ENCODE measurements at regions not wholly inside any gene's neighbourhood (a gene's known extent, or its start where the extent isn't known, plus 50 kb on each side); places are given as distances from the start of the nearest gene placed in this dataset.

DNA sequence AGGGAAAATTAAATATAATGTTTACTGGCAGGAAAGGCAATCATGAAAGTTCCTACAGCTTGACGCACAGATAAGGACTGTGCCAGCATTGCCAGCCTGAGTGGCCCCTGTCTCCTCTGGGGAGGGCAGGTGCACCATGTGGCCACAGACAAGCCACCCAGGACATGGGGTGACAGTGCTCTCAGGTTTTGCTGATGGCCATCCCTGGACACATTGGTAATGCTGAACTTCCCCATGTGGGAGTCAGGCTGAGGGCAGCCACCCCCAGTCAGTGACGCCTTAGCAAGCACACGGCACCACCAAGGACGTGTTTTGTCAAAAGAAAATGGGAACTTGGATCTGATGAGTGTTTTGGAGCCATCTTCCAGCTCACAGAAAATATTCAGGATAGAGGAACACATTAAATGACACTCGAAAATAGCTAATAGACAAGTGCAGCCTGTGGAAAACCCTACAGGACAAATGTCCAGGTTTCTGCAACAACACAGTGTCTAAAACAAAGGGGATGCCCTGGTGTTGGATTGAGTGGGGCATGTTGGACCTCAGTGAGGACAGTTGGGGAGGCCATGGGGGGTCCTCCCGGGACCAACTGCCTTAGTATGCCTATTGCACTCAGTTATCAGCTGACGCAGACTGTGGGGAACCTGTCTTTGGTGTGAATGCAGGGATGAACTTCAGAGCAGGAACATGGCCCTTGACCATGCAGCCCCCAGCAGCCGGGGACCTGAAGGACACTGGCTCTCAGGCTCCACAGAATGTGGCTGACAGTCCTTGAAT, 1450.5 kb downstream of the BRD1 start:
- no peak for DNase-seq

DNA sequence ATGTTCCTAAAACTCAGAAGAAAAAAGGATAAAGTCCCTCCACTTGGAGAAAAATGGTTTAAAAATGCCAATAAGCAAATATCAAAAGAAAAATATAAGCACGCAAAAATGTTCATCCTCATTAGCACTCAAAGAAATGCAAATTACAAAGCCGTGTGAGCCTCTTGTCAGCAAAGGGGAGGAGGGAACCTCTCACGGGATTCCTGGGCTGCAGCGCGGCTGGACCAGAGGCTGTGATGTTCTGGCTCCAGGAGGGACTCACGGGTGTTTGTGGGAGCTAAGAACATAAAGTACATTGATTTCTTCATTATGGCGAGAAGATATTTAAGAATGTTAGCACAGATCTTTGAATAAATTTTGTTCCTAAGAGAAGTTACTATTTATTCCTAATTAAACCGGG, 1451.2 kb downstream of the BRD1 start:
- DNase-seq, result no peak

DNA sequence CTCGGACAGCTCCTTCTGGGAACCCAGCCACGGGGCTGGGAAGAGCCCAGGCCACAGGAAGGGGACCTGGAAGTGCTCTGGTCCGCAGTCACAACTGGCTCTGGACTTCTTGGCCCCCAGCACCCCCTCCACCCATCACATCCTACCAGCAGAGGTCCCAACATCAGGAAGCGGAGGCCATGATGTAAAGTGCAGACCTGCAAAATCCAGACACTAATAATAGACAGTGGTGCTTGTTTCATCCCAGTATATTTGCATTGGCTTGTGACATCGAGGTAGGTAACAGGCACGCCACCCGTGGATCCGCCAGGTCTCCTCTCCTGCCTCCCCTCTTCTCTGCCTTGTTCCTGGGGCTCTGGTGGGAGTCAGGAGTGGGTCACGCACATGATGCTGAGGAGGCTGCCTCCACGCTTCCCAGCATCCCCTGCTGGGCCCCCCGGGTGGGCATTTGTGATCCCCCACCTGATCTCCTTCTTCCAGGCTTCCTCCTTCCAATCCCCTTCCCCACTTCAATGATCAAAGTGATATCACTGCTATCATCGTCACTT, 1454.0 kb downstream of the BRD1 start:
- no peak for DNase-seq

DNA sequence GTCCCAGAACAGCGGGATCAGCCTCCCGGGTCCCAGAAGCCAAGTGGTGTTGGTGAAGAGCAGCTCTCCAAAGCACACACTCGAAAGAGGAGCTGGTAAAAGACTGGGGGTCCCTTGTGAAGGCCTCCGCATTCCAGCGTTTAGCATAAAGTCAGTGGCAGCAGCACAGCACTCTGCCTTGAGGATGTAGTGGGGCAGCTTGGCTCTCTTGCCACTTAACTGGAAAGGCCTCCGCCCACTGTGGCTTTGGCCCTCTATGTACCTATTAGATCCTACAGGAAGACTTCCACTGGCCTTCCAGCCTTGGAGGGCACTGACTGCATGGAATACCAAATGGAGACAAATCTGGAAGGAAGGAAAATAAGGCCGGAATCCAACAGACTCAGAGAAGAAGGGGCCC, 1455.3 kb downstream of the BRD1 start:
- DNase-seq, result no peak

DNA sequence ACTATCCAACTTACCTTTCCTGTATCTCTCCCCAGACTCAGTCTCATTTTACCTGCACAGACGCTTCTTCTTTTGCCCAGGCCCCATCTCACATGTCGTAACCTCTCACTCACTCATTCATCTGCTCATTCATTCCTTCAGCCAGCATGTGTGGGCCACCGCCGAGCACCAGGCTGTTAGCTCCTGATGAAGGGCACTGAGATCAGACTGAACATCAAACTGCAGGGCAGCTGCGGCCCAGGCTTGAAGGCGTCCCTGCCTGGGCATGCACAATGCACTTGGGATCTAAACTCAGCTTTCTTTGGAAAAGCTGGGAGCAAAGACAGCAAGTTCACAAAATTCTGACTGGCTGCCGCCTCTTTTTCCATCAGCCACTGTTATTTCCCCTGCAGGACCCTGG, 1456.3 kb downstream of the BRD1 start:
- DNase-seq, result no peak

DNA sequence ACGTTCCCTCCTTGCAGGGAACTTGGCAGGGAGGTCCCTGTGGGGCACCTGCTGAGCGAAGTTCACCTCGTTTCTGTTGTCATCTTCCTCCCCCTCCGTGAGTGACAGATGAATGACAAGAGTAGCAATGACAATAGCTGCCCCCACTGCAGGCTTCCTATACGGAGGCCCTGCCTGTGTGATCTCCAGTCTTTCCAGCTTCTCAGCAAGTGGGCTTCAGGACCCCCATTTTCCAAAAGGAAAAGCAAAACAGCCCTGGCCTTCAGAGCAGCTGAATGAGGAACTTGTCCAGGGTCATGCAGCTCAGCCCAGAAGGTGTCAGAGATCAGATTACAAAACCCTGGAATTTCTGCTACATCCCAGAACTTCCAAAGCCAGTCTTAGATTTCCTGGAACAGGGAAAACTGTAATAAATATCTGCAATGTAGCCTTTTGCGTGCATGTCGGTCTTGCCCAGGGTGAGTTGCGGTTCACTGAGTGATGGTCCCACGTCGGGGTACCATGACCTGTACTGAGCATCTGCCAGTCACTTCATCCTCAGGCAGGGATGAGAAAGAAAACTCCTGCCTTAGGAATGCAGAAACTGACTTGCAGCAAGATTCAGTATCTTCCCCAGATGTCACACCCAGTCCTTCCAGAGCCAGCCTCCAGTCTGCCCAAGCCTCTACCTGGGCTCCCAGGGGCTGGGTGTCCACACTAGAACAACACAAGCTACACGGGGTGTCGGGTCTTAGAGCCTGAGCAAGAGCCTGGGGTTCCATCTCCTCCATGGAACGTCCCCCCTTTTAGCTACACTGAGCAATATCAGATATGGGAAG, 1457.0 kb downstream of the BRD1 start:
- DNase-seq, result no peak

DNA sequence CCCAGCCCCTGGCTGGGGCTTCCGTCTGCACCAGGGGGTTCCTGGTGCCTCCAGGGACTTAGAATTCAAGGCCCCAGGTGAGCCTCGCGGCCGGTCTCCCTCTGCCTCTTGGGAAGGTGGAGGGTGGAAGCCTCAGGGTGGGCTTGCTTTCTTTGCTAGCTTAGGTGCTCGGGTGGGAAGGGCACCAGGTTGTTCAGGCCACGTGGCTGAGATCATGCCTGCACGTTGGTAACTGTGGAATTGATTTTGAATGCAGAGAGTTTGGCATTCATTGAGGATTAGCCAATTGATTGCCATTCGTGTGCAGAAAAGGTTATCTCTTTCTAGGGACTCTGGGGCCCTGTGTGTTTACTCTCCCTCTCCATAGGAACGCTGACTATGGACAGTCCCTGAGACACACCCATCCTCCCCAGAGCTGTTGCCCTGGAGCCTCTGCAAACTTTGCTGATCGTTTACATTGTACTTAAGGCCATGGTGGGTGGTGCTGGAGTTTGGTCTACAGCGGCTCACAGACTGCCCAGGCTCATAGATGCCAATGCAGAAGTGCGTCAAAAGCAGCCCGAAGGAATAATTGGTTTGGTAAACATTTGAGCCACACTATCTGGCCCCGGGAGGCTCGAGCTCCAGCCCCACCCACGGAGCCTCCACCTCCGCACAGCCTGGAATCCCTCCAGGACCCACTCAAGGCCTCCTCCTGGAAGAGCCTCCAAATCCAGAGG, 1457.7 kb downstream of the BRD1 start:
- no peak for DNase-seq

DNA sequence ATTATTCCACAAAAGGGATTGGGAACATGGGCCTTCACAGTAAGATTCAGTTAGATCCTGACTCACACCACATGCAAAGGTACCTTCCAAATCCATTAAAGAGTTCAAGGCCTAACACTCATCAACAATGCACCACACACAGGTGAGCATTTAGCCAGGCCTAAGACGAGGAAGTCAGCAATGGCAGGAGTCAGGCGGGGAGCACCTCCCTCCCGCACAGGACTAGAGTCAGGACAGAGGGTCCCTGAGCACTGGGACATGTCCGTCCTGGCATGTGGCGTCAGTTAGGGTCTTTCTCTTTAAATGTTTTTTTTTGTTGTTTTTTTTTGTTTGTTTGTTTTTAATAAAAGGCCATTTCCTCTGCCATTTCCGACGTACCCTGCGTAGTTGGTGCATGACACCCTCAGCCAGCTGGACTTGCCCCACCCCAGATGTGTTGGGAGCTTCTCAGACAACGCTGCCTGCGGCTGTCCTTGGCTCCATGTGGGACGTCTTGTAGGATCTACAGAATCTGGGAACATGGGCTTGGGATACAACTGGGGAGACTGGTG, 1458.6 kb downstream of the BRD1 start:
- no peak for DNase-seq

DNA sequence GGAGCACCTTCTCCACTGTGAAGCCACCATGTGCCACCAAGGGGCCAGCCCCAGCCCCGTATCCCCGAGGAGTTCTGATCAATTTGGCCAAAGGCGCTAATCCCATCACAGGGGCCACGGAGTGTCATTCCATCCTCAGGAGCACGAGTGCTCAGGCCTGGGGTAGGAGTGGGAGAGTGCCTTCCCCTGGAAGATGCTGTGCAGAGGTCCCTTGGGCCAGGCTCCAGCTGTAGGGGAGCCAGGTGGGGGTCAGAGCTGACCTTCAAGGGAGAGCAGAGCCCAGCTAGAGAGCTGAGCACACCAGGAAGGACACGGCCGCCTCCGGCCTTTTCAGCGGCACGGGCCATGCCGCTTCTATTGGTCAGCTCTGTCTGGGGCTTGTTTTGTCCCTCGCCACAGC, 1459.9 kb downstream of the BRD1 start:
- DNase-seq, result no peak

DNA sequence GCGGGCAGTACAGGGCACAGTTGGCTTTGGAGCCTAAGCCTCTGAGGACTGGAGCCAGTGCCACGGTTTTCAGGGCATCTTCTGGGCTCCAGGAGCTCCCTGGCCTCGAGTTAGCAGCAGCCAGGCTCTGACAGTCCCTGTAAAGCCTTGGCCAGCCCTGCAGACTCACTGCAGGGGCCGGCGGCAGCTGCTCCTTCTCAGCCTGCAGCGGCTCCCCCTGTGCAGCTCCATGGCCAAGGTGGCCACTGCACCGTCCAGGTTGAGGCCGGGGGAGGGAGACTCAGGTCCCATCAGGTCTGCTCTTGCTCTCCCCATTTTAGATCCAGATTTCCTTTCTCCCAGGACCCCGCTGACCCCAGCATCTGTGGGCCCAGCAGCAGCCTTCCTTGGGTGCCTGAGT, 1461.1 kb downstream of the BRD1 start:
- DNase-seq, result no peak

DNA sequence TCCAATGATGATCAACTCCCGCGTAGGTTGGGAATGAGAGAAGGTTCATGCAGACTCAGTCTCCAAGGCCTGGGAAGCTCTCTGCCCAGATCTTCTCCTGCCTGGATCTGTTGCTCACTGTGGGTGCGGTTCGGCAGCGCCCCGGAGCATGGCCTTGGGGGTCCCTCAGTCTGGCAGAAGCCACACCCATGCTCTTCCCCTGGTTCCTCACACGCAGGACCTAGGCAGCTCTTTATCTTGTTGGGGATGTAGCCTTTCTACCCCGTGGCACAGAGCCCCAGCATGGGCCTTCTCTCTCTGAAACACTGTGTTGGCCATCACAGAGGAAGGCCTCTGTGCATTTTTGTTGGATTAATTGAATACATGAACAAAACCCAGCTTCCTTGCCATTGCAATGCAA, 1461.6 kb downstream of the BRD1 start:
- DNase-seq, result no peak

DNA sequence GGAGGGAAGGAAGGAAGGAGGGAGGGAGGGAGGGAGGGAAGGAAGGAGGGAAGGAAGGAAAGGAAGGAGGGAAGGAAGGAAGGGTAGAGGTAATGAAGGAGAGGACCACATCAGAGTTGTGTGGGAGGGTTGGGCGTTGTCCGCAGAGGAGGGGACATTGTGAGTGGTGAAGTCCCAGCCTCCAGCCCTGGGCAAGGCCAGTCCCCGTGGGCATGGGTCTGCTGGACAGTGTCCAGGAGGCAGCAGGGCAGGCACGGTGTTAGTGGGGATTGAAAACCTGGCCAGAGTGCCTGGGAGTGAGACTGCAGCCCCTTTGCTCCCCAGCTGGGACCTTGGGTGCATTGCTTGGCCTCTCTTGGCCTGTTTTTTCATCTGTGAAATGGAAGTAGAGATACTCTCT, 1462.3 kb downstream of the BRD1 start:
- no peak for DNase-seq

DNA sequence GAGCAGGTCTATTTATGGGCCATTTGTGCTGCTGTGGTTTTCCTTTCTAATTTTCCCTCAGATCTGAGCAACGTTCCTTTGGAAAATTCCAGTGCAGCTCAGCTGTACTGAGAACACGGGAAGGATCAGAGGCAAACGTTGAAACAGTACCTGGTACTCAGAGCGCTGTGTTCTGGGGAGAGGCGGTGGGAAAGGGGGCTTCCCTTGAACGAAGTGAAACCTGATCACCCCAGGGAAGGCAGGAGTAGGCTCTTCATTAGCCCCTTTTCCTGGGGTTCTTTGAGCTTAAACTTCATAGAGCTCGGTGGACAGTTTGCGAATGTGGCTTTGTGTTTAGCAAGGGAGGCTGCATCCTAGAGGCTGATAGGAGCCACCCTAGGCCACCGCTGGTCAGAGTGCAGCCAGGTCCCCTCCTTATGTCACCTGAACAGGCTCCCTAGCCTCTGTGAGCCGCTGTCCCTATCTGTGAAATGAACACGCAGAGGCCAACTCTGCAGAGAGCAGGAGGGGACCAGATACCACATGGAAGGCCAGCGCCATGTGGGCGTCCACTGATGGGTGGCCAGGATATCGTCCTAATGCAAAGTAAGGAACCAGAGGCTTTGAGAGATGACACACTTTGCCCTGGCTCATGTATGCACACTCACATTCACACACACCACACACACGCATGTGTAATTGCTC, 1464.8 kb downstream of the BRD1 start:
- DNase-seq, result no peak

DNA sequence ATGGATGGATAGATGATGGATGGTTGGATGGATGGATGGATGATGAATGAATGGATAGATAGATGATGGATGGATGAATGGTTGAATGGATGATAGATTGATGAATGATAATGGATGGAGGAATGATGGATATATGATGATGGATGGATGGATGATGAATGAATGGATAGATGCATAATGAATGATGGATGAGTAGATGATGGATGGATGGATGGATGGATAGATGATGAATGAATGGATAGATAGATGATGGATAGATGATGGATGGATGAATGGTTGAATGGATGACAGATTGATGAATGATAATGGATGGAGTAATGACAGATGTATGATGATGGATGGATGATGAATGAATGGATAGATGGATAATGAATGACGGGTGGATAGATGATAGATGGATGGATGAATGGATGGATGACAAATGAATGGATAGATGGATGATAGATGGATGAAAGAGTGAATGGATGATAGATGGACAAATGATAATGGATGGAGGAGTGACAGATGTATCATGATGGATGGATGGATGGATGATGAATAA, 1466.5 kb downstream of the BRD1 start:
- DNase-seq, result no peak

DNA sequence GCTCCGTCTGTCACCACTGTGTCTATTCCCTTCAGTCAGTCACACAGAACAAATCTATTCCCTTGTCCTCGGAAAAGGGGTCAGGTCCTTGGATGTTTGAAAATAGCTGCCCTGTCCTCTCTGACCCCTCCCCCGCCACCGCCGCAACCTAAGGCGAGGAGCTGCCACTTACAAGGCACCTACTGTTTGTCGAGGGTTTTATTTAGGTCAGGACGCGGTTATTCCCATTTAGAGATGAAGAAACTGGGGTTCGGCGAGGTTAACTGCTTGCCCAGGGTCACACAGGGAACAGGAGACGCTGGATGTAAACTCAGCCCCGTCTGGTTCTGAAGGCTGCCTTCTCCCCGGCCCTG, 1468.1 kb downstream of the BRD1 start:
- no peak for DNase-seq

DNA sequence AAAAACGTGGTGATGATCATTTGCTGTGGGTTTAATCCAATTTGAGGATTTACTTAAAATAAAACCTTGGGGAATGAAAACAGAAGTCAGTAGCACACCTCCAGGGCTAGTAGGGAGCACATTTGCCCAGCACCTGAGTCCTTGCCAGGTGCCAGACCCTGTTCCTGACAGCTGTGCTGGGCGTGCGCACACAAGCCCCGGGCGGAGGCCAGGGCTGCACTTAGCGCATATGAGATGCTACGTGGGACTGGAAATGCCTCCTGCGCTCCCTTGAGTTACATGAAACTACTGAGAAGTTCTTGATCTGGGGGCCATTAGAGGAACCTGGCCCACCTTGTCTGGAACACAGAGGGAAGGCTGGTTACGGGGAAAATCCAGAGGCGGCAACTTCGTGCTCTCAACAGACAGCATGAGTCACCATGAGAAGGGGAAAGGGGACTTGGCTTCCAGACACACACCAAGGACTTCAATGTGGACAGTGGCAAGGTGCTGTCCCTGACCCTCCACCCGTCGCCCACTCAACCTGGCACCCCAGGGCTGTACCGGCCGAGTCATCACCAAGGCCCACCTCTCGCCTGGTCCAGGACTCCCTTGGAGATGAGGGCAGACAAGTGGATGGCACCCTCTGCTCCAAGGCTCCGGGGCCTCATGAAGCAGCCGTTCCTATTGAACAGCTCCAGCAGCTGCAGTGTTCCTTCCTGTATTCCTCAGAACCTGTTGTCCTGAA, 1468.6 kb downstream of the BRD1 start:
- no peak for DNase-seq

DNA sequence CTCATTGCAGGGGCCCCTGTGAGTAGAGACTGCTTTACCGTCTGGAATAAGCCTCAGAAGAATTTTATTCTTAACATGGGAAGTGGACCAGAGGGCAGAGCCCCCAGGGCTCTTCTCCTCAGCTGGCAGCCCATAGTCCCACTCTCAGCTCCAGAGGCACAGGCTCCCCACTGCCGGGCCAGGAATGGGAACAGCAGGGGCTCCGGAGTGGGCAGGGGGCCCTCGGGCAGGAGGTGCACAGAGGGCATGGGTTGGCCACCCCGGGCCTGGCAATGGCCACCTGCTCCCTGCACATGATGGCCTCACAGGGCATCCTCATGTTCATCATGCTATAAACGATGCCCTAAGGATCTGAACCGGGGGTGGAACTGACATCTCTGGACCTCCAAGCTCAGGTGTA, 1469.7 kb downstream of the BRD1 start:
- no peak for DNase-seq

DNA sequence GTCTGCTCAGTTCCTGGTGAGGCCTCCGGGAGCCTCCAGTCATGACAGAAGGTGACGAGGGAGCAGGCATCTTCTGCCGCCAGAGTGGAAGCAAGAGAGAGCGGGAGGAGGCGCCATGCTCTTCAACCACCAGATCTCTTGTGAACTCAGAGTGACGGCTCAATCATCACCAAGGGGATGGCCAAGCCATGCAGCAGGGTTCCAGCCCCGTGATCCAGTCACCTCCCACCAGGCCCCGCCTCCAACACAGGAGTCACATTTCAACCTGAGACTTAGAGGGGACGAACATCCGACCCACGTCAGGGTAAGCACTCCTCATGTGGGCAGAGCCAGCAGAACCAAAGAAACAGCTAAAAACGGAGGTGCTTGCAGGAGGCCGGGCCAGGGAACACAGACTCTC, 1470.5 kb downstream of the BRD1 start:
- no peak for DNase-seq

DNA sequence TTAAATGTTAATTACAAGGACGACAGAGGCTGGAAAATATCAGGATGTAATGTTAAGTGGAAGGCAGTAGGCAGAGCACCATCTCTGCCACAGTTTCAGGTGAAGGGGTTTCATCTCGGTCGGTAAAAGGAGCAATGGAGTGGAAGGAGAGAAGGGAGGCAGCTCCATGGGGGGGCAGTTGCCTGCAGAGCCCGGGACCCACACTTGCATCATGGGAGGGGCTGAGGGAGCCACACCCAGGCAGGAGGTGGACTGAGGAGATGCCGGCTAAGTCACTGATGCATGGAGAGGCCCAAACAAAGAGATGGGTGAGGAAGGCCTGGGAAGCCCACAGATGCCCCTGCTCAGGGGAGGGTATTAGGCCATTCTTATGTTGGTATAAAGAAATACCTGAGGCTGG, 1470.9 kb downstream of the BRD1 start:
- no peak for DNase-seq

DNA sequence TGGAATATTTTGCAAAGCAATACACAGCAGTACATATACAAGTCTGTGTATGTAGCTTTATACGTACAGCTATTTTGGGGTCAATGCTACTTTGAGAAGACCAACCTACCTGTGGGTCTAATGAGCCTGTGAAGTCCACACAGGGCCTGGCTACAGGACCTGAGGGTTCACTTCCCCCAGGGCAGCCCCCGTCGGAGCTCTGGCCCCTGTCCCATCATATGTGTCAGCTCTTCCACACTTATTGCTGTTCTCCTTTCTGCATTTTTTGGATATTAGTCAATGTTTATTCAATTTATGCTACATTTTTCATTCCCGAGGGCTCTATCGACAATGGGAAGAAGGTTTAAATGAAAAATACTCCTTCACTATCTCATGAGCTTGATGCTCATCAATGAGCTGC, 1473.6 kb downstream of the BRD1 start:
- no peak for DNase-seq

DNA sequence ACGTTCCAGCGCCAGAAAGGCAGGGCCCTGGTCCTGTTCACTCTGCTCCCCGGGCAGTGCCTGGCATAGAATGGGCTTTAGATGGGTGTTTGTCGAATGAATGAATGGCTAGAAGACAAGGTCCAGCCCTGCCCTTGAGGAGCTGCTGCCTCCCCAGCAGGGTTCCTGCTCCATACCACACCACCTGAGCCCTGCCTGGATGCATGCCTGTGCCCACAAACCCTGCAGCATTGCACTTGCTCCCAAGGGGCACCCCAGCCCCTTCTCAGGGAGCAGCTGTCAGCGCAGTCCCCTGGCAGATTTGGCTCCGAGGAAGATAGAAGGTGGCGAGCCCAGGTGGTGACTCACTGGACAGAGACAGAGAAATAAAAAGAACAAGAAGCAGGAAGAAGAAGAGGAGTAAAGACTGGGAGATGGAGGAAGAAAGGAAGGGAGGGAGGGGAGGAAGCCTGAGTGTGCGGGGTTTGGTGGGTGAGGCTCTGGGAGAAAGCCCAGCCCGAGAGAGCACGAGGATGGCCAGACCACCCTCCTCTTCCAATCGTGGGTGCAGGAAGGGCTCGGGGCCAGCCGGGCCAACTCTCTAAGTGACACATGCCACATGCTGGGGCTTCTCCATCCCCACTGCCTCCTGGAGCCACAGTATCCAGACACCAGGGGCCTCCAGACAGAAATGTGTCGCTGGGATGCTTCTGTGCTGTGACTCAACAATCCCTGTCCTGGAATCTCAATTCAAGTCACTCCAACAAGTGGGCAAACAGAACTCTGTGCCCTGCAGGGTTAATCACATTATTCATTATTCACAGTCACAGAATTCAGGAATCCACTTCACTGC, 1474.3 kb downstream of the BRD1 start:
- no peak for DNase-seq
